Gastroesophageal sphincter (tissue), 3 donors: ENCODE measurements at regions not wholly inside any gene's neighbourhood (a gene's known extent, or its start where the extent isn't known, plus 50 kb on each side); places are given as distances from the start of the nearest gene placed in this dataset.

Experiments
- CTCF ChIP-seq, 4 experiments: fragments of 200-600 bp in 2 of 4; fragments of 450-650 bp in 2 of 4; sonication (generic) in 1 of 4; IDR thresholded peaks; one replicate each; pipeline ENCODE4 v1.5.1; 2017 to 2019; ENCODE audit warnings: antibody characterized with exemption in 4 of 4, mild to moderate bottlenecking in 2 of 4, moderate library complexity in 2 of 4
- EP300 ChIP-seq: sonication (generic); formaldehyde crosslinking; IDR thresholded peaks from one replicate; pipeline ENCODE4 v1.6.1; 2017; ENCODE audit warnings: antibody characterized with exemption, mild to moderate bottlenecking
- POLR2A ChIP-seq, 2 donors: fragments of 450-650 bp; IDR thresholded peaks; one replicate each; pipeline ENCODE4 v1.6.1; 2017; ENCODE audit warnings: antibody characterized with exemption in 2 of 2, mild to moderate bottlenecking in 2 of 2, moderate library complexity in 1 of 2
- POLR2AphosphoS5 ChIP-seq: sonication (generic); formaldehyde crosslinking; IDR thresholded peaks from one replicate; pipeline ENCODE4 v1.6.1; 2017; ENCODE audit warnings: antibody characterized with exemption

DNA sequence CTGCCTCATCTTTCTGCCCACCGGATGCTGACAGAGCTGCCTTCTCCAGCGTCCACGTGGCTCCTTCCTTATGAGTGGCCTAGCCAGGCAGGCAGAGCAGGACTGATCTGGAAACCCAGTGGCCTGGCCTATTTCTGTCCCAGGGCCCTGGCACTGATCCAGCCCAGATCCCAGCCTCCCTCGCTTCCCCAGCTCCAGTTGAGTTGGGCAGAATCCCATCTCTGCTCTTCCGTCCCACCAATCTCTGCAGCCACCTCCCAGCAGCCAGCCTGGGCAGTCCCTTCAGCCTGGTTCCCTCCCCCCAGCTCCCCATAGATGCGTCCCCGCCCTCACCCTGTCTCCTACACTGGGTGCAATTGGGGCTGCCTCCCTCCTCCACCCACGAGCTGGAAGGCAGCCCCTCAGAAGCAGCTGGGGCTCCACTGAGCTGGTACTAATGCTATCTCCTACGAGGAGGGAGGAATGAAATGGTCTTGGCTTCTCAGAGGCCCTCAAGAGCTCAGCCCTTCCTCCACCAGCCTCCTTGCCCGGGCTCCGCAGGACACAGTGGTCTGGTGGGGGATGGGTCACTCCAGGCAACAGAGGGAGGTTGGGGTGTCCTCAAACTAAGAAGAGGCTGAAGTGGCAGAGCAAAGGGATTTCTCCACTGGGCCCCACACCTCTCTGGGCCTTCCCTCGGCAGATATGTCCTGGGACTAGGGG lies 94.2 kb downstream of the PJA1 start:
- no peak for TF ChIP-seq CTCF (IDR thresholded peaks at IDR 0.05)
- no peak for TF ChIP-seq POLR2AphosphoS5
- TF ChIP-seq EP300, result no peak
- no peak for TF ChIP-seq POLR2A (IDR thresholded peaks at IDR 0.05)
